Muscle of leg (tissue), 3 donors: ENCODE measurements at regions not wholly inside any gene's neighbourhood (a gene's known extent, or its start where the extent isn't known, plus 50 kb on each side); places are given as distances from the start of the nearest gene placed in this dataset.

Source experiments
- DNase-seq: peaks from one replicate; pipeline ENCODE4 v3.0.0; 2013
- H3K27ac ChIP-seq: one replicate; pipeline ENCODE4 v1.5.1; 2013; ENCODE audit warnings: mild to moderate bottlenecking, low read length, control low read depth
- H3K27me3 ChIP-seq: one replicate; pipeline ENCODE4 v1.6.1; 2013; ENCODE audit warnings: low read length; ENCODE audit not compliant: control insufficient read depth, insufficient read depth
- H3K36me3 ChIP-seq: one replicate; pipeline ENCODE4 v1.6.1; 2013; ENCODE audit warnings: low read length; ENCODE audit not compliant: control insufficient read depth, insufficient read depth
- H3K4me1 ChIP-seq: one replicate; pipeline ENCODE4 v1.6.1; 2013; ENCODE audit warnings: low read length; ENCODE audit not compliant: control insufficient read depth, insufficient read depth
- H3K4me3 ChIP-seq: one replicate; pipeline ENCODE4 v1.5.1; 2013; ENCODE audit warnings: low read length, control low read depth
- H3K9me3 ChIP-seq: replicated peaks from 2 replicates; pipeline ENCODE4 v1.6.1; 2013; ENCODE audit warnings: low read depth, low read length; ENCODE audit not compliant: control insufficient read depth
- WGBS: methylation state at CpG from one replicate; pipeline ENCODE4 v1.1.5; 2013; ENCODE audit warnings: missing lambda C conversion rate; ENCODE audit not compliant: insufficient coverage; 5-methylcytosine and 5-hydroxymethylcytosine counted together

DNA sequence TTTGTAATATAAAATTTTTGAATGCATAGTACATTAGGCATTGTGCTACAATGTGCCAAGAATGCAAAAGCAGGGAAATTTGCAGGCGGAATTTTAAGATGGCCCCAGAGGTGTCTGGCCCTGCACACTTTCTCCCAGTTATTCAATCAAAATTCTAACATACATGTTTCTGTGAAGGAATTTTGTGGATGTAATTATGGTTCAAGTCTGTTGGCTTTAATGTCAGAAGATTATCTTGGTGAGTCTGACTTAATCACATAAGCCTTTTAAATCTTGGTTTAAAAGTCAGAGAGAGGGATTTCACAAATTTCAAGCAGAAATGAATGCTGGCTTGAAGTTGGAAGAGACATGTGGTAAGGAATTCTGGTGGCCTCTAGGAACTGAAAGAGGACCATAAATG lies 423.4 kb upstream of the CCDC179 start:
- peak; percentile 57 for DNase-seq
- Histone ChIP-seq H3K9me3 (no peaks in the 10 kb centered on the region), H3K36me3 (no peaks in the 10 kb centered on the region), H3K27ac (no peak overlapping the region), H3K4me1 (no peaks in the 10 kb centered on the region), H3K27me3 (no peaks in the 10 kb centered on the region), H3K4me3 (no peak overlapping the region)
- no CpG with 5 or more reads among the region's 1 CpG for WGBS

DNA sequence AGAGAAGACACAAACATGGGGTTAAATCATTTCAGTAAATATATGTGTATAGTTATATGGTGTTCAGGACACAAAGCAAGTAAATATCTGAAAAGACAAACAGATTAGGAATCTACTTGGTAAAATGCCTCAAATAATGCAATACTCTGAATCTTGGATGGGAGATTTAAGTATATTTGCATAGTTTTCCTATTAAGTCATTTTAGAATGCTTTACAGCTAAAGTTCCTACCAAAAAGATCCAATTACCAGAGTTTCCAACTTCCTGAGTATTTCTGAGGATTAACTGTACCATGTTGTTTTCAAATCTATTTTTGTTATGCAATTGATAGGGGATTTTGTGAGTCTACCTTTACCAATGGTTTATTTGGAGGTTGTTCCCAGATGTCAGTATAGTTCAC lies 424.4 kb upstream of the CCDC179 start:
- Histone ChIP-seq H3K27ac (no peak overlapping the region), H3K27me3 (no peaks in the 10 kb centered on the region), H3K36me3 (no peaks in the 10 kb centered on the region), H3K4me1 (no peaks in the 10 kb centered on the region), H3K4me3 (no peak overlapping the region), H3K9me3 (no peaks in the 10 kb centered on the region)
- DNase-seq: peak; percentile 75

DNA sequence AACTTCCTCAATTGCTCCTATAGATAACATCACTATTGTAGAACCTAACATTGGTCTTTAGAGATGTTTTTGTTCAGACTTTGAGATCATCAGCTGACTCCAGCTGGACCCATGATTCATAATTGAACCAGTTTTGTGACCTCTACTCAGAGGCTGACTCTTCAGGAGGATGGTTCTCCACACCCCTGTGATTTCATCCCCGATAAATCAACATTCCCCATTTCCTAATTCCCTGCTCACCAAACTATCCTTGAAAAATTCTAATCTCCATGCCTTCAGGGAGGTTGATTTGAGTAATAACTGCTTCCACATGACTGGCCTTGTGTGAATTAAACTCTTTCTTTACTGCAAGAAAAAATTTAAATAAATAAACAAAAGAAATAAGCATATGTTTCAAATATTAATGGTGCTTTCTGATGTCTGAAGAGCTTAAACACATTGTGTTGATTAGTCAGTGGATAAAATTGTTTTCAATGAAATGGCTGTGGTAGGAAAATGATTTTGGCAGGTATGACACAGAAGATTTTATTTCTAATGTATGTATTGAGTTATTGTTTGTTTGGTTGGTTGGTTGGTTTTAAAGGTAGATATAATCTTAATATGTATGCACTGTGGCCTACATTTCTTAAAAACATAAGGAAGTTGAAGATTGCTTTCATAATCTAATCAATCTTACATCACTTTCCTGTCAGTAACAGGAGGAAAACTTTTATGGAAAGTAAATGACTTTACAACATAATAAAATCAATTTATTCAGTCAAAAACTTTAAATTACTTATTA lies 427.9 kb upstream of the CCDC179 start:
- no CpG with 5 or more reads among the region's 1 CpG for WGBS
- peak; percentile 82 for DNase-seq
- Histone ChIP-seq H3K27me3 (no peaks in the 10 kb centered on the region), H3K36me3 (no peaks in the 10 kb centered on the region), H3K4me1 (no peaks in the 10 kb centered on the region), H3K4me3 (no peak overlapping the region), H3K27ac (no peak overlapping the region), H3K9me3 (no peaks in the 10 kb centered on the region)

DNA sequence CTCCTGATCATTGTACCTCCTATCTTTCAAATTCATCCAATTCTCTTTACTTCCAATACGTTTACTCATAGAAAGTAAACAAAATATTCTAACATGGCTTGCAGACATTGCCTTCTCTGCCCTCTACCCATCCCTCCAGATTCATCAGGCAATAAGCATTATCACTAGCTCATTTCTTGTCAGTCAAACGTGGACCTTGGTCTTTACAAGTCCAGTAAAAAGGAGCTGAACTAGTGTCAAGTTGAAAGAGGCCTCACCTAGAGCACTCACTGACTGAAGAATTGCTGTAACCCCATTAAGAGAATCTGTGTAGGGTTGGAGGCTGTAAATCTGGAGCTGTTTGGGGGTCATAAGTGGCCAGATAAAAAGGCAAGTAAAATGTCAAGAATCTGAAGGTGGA lies 435.0 kb upstream of the CCDC179 start:
- Histone ChIP-seq H3K4me1 (no peaks in the 10 kb centered on the region), H3K27ac (no peak overlapping the region), H3K4me3 (no peak overlapping the region), H3K27me3 (no peaks in the 10 kb centered on the region), H3K9me3 (no peaks in the 10 kb centered on the region), H3K36me3 (no peaks in the 10 kb centered on the region)
- 100% methylated on average over 1 of the region's 2 CpGs for WGBS
- no peak for DNase-seq

DNA sequence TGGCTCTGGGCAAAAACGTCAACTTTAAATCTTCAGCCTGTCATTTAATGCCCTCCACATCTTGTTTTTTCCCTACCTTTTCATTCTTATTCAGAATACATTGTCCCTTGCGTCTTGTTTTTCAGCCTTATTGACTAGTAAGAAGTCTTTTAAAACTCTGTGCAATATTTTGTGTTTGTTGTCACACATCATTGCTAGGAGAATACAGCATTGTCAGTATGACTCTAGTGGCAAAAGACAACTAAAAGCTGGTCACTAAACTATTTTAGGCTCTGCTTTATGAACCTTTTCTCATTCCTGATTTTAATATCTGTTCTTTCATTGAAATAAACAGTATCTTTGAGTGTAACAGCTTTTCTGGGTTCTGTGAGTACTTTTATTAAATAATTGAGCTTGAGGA lies 447.8 kb upstream of the CCDC179 start:
- no peak overlapping the region for H3K4me3 ChIP-seq
- WGBS: no CpG with 5 or more reads among the region's 2 CpGs
- H3K27ac ChIP-seq: no peak overlapping the region
- no peak for DNase-seq
- H3K4me1 ChIP-seq: no peaks in the 10 kb centered on the region
- H3K9me3 ChIP-seq: no peaks in the 10 kb centered on the region
- H3K36me3 ChIP-seq: no peaks in the 10 kb centered on the region
- H3K27me3 ChIP-seq: no peaks in the 10 kb centered on the region

DNA sequence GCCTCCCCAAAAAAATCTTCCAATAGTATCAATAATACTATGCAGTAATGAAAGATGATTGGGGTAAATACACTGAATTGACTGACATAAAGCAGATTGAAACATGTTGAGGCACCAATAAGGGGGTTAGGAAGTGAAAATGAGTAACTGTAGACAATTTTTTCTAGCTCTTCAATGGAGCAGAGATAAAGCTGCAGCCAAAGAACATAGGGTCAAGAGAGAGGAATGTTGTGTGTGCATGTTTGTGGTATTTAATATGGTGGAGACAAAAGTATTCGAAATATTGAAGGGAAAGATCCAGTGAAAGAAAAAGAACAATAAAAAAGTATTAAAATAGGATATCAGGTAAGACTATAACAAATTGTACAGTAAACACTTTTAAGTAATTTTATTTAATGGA lies 450.0 kb upstream of the CCDC179 start:
- no peak for DNase-seq
- WGBS: no CpG with 5 or more reads among the region's 1 CpG
- no peaks in the 10 kb centered on the region for H3K9me3 ChIP-seq

DNA sequence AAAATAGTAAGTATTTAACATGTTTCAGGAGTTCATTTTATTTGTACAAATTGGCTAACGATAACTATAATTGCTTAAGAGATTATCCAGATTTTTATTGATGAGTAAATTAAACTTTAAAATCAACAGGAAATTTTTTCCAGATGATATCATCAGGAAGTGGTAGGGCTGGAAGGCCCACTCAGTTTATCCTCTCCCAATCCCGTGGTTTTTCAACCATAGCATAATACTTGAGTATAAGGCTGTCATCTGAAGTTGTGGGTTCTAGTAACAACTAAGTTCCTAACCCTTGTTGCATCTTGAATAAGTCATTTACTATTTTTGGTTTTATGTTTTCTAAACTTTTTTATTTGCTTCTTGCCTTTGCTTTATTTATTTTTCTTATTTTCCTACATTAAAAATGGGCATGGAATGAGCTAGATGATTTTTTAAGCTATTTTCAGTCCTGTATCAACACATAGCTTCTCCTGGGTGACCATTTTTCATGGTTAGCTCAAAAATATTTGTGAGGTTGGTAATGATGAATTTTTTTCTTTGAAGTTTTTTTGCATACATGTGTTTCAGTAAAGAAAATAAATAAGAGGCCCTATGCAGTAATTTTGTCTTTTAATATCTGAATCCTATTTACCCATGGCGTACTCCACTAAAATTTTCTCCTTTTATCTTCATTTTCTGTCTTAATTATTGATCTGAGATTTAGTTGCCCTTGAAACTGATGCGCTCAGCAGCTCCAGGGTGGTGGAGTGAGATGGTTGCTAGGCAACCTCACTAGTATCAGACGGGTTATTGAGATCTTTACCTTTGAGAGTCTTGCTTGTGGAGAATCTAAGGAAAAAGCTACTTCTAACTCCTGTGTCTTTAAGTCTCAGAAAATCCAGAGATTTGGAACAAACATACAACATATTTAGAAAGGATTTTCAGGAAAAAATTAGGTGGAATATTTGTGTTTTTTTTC lies 452.0 kb upstream of the CCDC179 start:
- Histone ChIP-seq H3K36me3 (no peaks in the 10 kb centered on the region), H3K4me3 (no peak overlapping the region), H3K4me1 (no peaks in the 10 kb centered on the region), H3K27ac (no peak overlapping the region), H3K9me3 (no peaks in the 10 kb centered on the region), H3K27me3 (no peaks in the 10 kb centered on the region)
- no peak for DNase-seq
- no CpG with 5 or more reads among the region's 5 CpGs for WGBS

More for the DNA sequence above, 450.0 kb upstream of the CCDC179 start:
- H3K27me3 ChIP-seq: no peaks in the 10 kb centered on the region
- H3K36me3 ChIP-seq: no peaks in the 10 kb centered on the region
- H3K27ac ChIP-seq: no peak overlapping the region
- H3K4me3 ChIP-seq: no peak overlapping the region
- H3K4me1 ChIP-seq: no peaks in the 10 kb centered on the region

DNA sequence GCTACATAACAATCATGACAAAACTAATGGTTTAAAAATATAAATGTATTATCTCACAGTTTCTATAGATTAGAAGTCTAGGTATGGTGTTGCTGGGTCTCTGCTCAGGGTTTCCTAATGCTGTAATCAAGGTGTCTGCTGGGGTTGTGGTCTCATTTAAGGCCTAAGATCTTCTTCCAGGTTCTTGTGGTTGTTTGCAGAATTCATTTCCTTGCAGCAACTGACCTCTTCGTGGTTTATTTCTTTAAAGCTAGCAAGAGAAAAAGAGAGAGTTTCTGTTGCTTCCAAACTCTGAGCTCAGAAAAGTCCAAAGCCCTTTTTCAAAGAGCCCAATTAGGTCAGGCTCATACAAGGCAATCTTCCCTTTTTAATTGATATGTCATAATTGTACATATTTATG lies 452.7 kb upstream of the CCDC179 start:
- H3K9me3 ChIP-seq: no peaks in the 10 kb centered on the region
- WGBS: no CpG with 5 or more reads among the region's 1 CpG
- no peaks in the 10 kb centered on the region for H3K27me3 ChIP-seq
- no peak for DNase-seq
- no peak overlapping the region for H3K27ac ChIP-seq
- H3K4me3 ChIP-seq: no peak overlapping the region
- H3K4me1 ChIP-seq: no peaks in the 10 kb centered on the region
- no peaks in the 10 kb centered on the region for H3K36me3 ChIP-seq

DNA sequence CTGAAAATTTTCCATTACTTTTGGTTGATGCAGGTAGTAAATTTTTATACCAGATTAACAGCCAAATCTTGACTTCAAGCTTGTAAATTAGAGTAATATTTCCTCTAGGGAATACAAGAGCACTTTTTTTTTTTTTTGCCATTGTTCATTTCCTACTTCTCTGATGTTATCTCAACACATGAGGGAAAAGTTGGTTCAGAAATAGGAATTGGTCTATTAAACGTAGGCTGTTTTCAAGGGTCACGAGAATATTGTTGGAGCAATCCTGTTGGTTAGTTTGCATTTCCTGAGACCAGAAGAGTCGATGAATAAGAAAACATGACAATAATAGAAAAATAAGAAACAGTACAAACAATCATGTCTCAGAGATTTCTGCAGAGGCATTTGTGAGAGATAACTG lies 453.9 kb upstream of the CCDC179 start:
- no peaks in the 10 kb centered on the region for H3K36me3 ChIP-seq
- no peak overlapping the region for H3K4me3 ChIP-seq
- H3K27me3 ChIP-seq: no peaks in the 10 kb centered on the region
- WGBS: no CpG with 5 or more reads among the region's 3 CpGs
- no peaks in the 10 kb centered on the region for H3K4me1 ChIP-seq
- DNase-seq: no peak
- H3K27ac ChIP-seq: no peak overlapping the region
- H3K9me3 ChIP-seq: no peaks in the 10 kb centered on the region

DNA sequence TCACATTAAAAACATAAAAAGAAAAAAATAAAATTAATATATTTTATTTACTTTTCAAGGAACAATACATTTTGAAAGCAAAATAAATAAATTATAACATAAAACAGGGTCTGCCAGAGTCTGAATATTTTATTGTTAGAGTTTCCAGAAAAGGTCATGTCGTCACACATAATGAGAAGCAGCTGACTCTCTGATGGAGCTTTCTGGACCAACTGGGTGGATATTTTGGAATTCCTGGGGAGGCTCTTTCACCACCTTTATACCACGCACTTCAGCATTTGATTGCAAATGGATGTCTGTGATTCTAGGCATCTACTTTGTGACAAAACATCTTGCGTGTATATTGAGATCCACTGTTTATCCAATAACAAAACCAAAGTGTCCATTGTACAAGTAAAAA lies 455.0 kb upstream of the CCDC179 start:
- peak; percentile 44 for DNase-seq
- H3K27ac ChIP-seq: no peak overlapping the region

More for the DNA sequence above, 455.0 kb upstream of the CCDC179 start:
- no peaks in the 10 kb centered on the region for H3K27me3 ChIP-seq
- no peak overlapping the region for H3K4me3 ChIP-seq
- H3K9me3 ChIP-seq: peaks cover 6% of the 10 kb centered on the region
- no peaks in the 10 kb centered on the region for H3K4me1 ChIP-seq
- WGBS: no CpG with 5 or more reads among the region's 3 CpGs
- no peaks in the 10 kb centered on the region for H3K36me3 ChIP-seq
